Liver (tissue), 8 donors: ENCODE measurements at regions not wholly inside any gene's neighbourhood (a gene's known extent, or its start where the extent isn't known, plus 50 kb on each side); places are given as distances from the start of the nearest gene placed in this dataset.

ENCODE experiments used
- DNase-seq: peaks from one replicate; pipeline ENCODE4 v3.0.0-alpha.2; 2017; ENCODE audit warnings: low spot score
- H3K27ac ChIP-seq, 2 donors: one replicate each; pipeline ENCODE4 v1.7.0; 2013; ENCODE audit warnings: inconsistent platforms in 2 of 2, low read length in 2 of 2, control low read depth in 1 of 2, low read depth in 1 of 2, mild to moderate bottlenecking in 1 of 2
- H3K27me3 ChIP-seq, 4 donors: one replicate each; pipeline versions ENCODE4 v1.6.1 to v1.7.0; 2013; ENCODE audit warnings: low read length in 3 of 4, inconsistent platforms in 1 of 4, mild to moderate bottlenecking in 1 of 4, moderate library complexity in 1 of 4; ENCODE audit not compliant: control insufficient read depth in 4 of 4, insufficient read depth in 4 of 4
- H3K36me3 ChIP-seq, 4 donors: one replicate each; pipeline versions ENCODE4 v1.6.1 to v1.7.0; 2013; ENCODE audit warnings: low read length in 3 of 4, mild to moderate bottlenecking in 3 of 4, low read depth in 1 of 4, moderate library complexity in 1 of 4; ENCODE audit not compliant: control insufficient read depth in 4 of 4, insufficient read depth in 3 of 4
- H3K4me1 ChIP-seq, 4 donors: one replicate each; pipeline versions ENCODE4 v1.6.1 to v1.7.0; 2013; ENCODE audit warnings: low read length in 3 of 4, mild to moderate bottlenecking in 3 of 4, moderate library complexity in 1 of 4; ENCODE audit not compliant: control insufficient read depth in 4 of 4, insufficient read depth in 4 of 4
- H3K4me3 ChIP-seq, 3 donors: one replicate each; pipeline versions ENCODE4 v1.6.1 to v1.7.0; 2013; ENCODE audit warnings: low read length in 3 of 3, control low read depth in 1 of 3, low read depth in 1 of 3, mild to moderate bottlenecking in 1 of 3
- H3K9ac ChIP-seq, 2 donors: one replicate each; pipeline ENCODE4 v1.7.0; 2013; ENCODE audit warnings: low read length in 2 of 2, mild to moderate bottlenecking in 2 of 2, moderate library complexity in 2 of 2, control low read depth in 1 of 2, low read depth in 1 of 2
- H3K9me3 ChIP-seq, 4 donors: one replicate each; pipeline versions ENCODE4 v1.6.1 to v1.7.0; 2013; ENCODE audit warnings: low read length in 3 of 4; ENCODE audit not compliant: control insufficient read depth in 4 of 4
- ATF3 ChIP-seq: IDR thresholded peaks from 2 replicates; pipeline ENCODE4 v1.6.1; 2016; ENCODE audit warnings: antibody characterized with exemption
- CTCF ChIP-seq: fragments of 150-350 bp; IDR thresholded peaks from 2 replicates; pipeline ENCODE4 v1.5.1; 2017; ENCODE audit warnings: improper control_type of control experiment, low read depth, low read length; ENCODE audit not compliant: missing input control
- FOXA1 ChIP-seq: IDR thresholded peaks from 2 replicates; pipeline ENCODE4 v1.6.1; 2016; ENCODE audit warnings: antibody characterized with exemption
- FOXA2 ChIP-seq: IDR thresholded peaks from 2 replicates; pipeline ENCODE4 v1.6.1; 2016; ENCODE audit warnings: antibody characterized with exemption
- HNF4A ChIP-seq, 2 donors: conservative IDR thresholded peaks; 2 replicates each; pipeline ENCODE4 v1.6.1; 2016; ENCODE audit warnings: antibody characterized with exemption in 2 of 2, mild to moderate bottlenecking in 2 of 2
- JUND ChIP-seq, 2 donors: IDR thresholded peaks; 2 replicates each; pipeline ENCODE4 v1.6.1; 2016; ENCODE audit warnings: antibody characterized with exemption in 2 of 2
- MAX ChIP-seq: IDR thresholded peaks from 2 replicates; pipeline ENCODE4 v1.6.1; 2016; ENCODE audit warnings: antibody characterized with exemption
- RAD21 ChIP-seq, 2 donors: IDR thresholded peaks; 2 replicates each; pipeline ENCODE4 v1.6.1; 2016; ENCODE audit warnings: antibody characterized with exemption in 2 of 2, mild to moderate bottlenecking in 2 of 2
- REST ChIP-seq: IDR thresholded peaks from 2 replicates; pipeline ENCODE4 v1.6.1; 2016; ENCODE audit warnings: antibody characterized with exemption, mild to moderate bottlenecking
- RXRA ChIP-seq, 2 donors: IDR thresholded peaks; 2 replicates each; pipeline ENCODE4 v1.6.1; 2017 to 2018; ENCODE audit warnings: antibody characterized with exemption in 2 of 2, mild to moderate bottlenecking in 1 of 2
- SP1 ChIP-seq: IDR thresholded peaks from 2 replicates; pipeline ENCODE4 v1.6.1; 2018; ENCODE audit warnings: antibody characterized with exemption, mild to moderate bottlenecking
- ZBTB33 ChIP-seq: IDR thresholded peaks from 2 replicates; pipeline ENCODE4 v1.6.1; 2016; ENCODE audit warnings: antibody characterized with exemption
- WGBS: extraction: QIAGEN DNeasy Blood & Tissue Kit; methylation state at CpG from one replicate; pipeline ENCODE4 v1.1.7; 2013; 5-methylcytosine and 5-hydroxymethylcytosine counted together
- donor health status: healthy.
- donor health status: healthy.
- donor health status: healthy.
- donor health status: healthy.
- donor health status: healthy.

- H3K4me1 ChIP-seq, result peaks cover 0 to 27% (median 12%) of the 10 kb centered on the region in 4 donors
- DNase-seq, result no peak
- no peak overlapping the region for H3K27ac ChIP-seq
- TF ChIP-seq CTCF (no peak), FOXA2 (no peak), ZBTB33 (no peak), MAX (no peak), RAD21 (IDR thresholded peaks at IDR 0.05) (no peak), ATF3 (no peak), FOXA1 (no peak), JUND (IDR thresholded peaks at IDR 0.05) (no peak), RXRA (IDR thresholded peaks at IDR 0.05) (no peak), SP1 (no peak), REST (no peak), HNF4A (conservative IDR thresholded peaks at IDR 0.05) (no peak)
- no peaks in the 10 kb centered on the region for H3K27me3 ChIP-seq
- no peak overlapping the region for H3K9ac ChIP-seq
- H3K4me3 ChIP-seq, result no peak overlapping the region
- no peaks in the 10 kb centered on the region for H3K9me3 ChIP-seq
- no peaks in the 10 kb centered on the region for H3K36me3 ChIP-seq
- 90% methylated on average over 2 of the region's 2 CpGs for WGBS
Observed at GRCh38 chr12:123054371-123054770, 73.9 kb downstream of the ARL6IP4 start.

- Histone ChIP-seq H3K36me3 (no peaks in the 10 kb centered on the region), H3K27me3 (no peaks in the 10 kb centered on the region), H3K27ac (no peak overlapping the region), H3K9ac (no peak overlapping the region), H3K4me1 (peaks cover 0 to 48% (median 23%) of the 10 kb centered on the region in 4 donors), H3K4me3 (no peak overlapping the region), H3K9me3 (no peaks in the 10 kb centered on the region)
- DNase-seq, result no peak
- no peak for TF ChIP-seq RAD21 (IDR thresholded peaks at IDR 0.05)
- 81% methylated on average over 3 of the region's 3 CpGs for WGBS
Observed at GRCh38 chr12:123051556-123051955, 71.1 kb downstream of the ARL6IP4 start.
